Pons (tissue), 1 donor: ENCODE measurements at regions not wholly inside any gene's neighbourhood (a gene's known extent, or its start where the extent isn't known, plus 50 kb on each side); places are given as distances from the start of the nearest gene placed in this dataset.

ENCODE experiments used
- DNase-seq: peaks from one replicate; pipeline ENCODE4 v3.0.0-alpha.2; 2016; ENCODE audit warnings: low spot score

GRCh38 chrX:114332766-114333165 lies 251.1 kb upstream of the HTR2C start:
- no peak for DNase-seq

- DNase-seq: no peak
Observed at GRCh38 chrX:114334473-114334982, 249.4 kb upstream of the HTR2C start.

GRCh38 chrX:114338870-114339269 lies 245.0 kb upstream of the HTR2C start:
- no peak for DNase-seq

- peak; percentile 20 for DNase-seq
Observed at GRCh38 chrX:114344756-114345349, 239.0 kb upstream of the HTR2C start.

GRCh38 chrX:114361076-114361725 lies 222.7 kb upstream of the HTR2C start:
- no peak for DNase-seq

GRCh38 chrX:114363346-114363745 lies 220.5 kb upstream of the HTR2C start:
- DNase-seq: no peak

- no peak for DNase-seq
Observed at GRCh38 chrX:114365065-114365834, 218.6 kb upstream of the HTR2C start.

GRCh38 chrX:114372937-114373336 lies 210.9 kb upstream of the HTR2C start:
- DNase-seq: no peak

- no peak for DNase-seq
Observed at GRCh38 chrX:114390251-114390796, 193.6 kb upstream of the HTR2C start.
